CD4-positive, CD25-positive, alpha-beta regulatory T cell (primary cell): ENCODE measurements at regions not wholly inside any gene's neighbourhood (a gene's known extent, or its start where the extent isn't known, plus 50 kb on each side); places are given as distances from the start of the nearest gene placed in this dataset.

ENCODE experiments used
- ATAC-seq, 2 donors: fragments of 150-1000 bp; cut with Tn5 transposase; one replicate each; pipeline ENCODE4 v1.10.0; 2021; ENCODE audit warnings: low read depth in 2 of 2, moderate number of reproducible peaks in 2 of 2, moderate library complexity in 1 of 2
- DNase-seq, 3 donors: peaks; one replicate each; pipeline versions ENCODE4 v3.0.0 to v3.0.0-alpha.2; 2012 to 2022; ENCODE audit warnings: mixed read lengths in 1 of 3
- H3K27ac ChIP-seq: one replicate; pipeline ENCODE4 v1.7.0; 2013; ENCODE audit warnings: mild to moderate bottlenecking, low read length; ENCODE audit not compliant: insufficient read depth, poor library complexity, severe bottlenecking
- H3K27me3 ChIP-seq: one replicate; pipeline ENCODE4 v1.7.0; 2013; ENCODE audit warnings: low read length; ENCODE audit not compliant: control insufficient read depth, insufficient read depth
- H3K36me3 ChIP-seq: one replicate; pipeline ENCODE4 v1.7.0; 2013; ENCODE audit warnings: mild to moderate bottlenecking, low read length, moderate library complexity; ENCODE audit not compliant: control insufficient read depth, insufficient read depth
- H3K4me1 ChIP-seq: 2 replicates; pipeline ENCODE4 v1.7.0; 2013; ENCODE audit warnings: mild to moderate bottlenecking, low read length; ENCODE audit not compliant: insufficient read depth, control insufficient read depth, poor library complexity, severe bottlenecking
- H3K4me3 ChIP-seq: one replicate; pipeline ENCODE4 v1.7.0; 2013; ENCODE audit warnings: low read depth, mild to moderate bottlenecking, low read length, moderate library complexity
- H3K9me3 ChIP-seq, 2 experiments: 1 replicate in 1 of 2; 2 replicates in 1 of 2; pipeline ENCODE4 v1.7.0; 2013; ENCODE audit warnings: low read length in 2 of 2, mild to moderate bottlenecking in 1 of 2, moderate library complexity in 1 of 2; ENCODE audit not compliant: control insufficient read depth in 2 of 2
- H3K27ac Mint-ChIP-seq, 3 donors: one replicate each; pipeline ENCODE4 v1.8.0; 2020 to 2022; ENCODE audit warnings: mild to moderate bottlenecking in 3 of 3, mixed read lengths in 3 of 3, moderate library complexity in 2 of 3
- H3K27me3 Mint-ChIP-seq: one replicate; pipeline ENCODE4 v1.8.0; 2022; ENCODE audit warnings: mild to moderate bottlenecking, mixed read lengths
- H3K36me3 Mint-ChIP-seq: one replicate; pipeline ENCODE4 v1.8.0; 2020; ENCODE audit warnings: mixed read lengths
- H3K4me1 Mint-ChIP-seq, 4 donors: one replicate each; pipeline ENCODE4 v1.8.0; 2020 to 2022; ENCODE audit warnings: mixed read lengths in 4 of 4, mild to moderate bottlenecking in 1 of 4
- H3K4me3 Mint-ChIP-seq, 4 donors: one replicate each; pipeline ENCODE4 v1.8.0; 2020 to 2022; ENCODE audit warnings: mild to moderate bottlenecking in 4 of 4, mixed read lengths in 4 of 4, moderate library complexity in 3 of 4
- H3K9me3 Mint-ChIP-seq, 7 donors: one replicate each; pipeline ENCODE4 v1.8.0; 2020 to 2022; ENCODE audit warnings: mixed read lengths in 7 of 7, mild to moderate bottlenecking in 3 of 7, moderate library complexity in 2 of 7

DNA sequence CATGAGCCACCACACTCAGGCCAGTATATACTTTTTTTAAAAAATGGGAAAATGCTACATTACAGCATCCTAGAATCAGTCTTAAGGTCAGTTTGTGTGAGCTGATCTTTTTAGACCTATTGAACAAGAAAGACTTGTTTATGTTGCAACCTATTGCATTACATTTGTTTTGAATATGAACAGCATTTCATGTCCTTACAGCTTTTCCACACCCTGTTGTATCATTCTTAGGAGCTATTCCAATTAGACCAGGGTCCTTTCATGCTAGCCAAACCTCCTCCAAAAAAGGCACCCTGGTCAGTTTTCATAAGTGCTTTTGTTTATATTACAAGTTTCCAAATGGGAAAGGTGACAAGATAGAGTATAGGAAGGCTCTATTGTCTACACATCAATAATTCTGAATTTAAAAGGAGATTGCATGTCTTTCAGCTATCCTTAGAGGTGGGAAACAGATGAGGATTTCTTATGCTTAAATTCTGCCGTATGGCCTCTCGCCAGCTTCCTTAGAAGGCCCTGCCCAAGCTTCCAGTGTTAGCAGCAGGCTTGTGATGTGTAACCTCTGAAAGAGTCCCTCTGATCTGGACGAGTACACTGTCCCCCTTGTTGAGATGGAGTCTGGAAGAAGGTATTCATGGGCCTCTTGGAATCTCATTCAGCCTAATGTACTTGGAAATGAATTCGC, 171.9 kb downstream of the OTUD1 start:
- DNase-seq, result no peak
- H3K27me3 ChIP-seq, result no peaks in the 10 kb centered on the region
- H3K4me1 ChIP-seq, result no peaks in the 10 kb centered on the region
- no peaks in the 10 kb centered on the region for H3K36me3 Mint-ChIP-seq
- no peak overlapping the region for H3K27ac Mint-ChIP-seq
- H3K4me3 ChIP-seq, result no peak overlapping the region
- no peaks in the 10 kb centered on the region for H3K9me3 Mint-ChIP-seq
- ATAC-seq, result no peak
- no peaks in the 10 kb centered on the region for H3K9me3 ChIP-seq
- H3K4me3 Mint-ChIP-seq, result no peak overlapping the region
- H3K27me3 Mint-ChIP-seq, result peaks cover 15% of the 10 kb centered on the region
- no peak overlapping the region for H3K27ac ChIP-seq
- peaks cover 0 to 5% (median 1%) of the 10 kb centered on the region in 4 donors for H3K4me1 Mint-ChIP-seq
- H3K36me3 ChIP-seq, result no peaks in the 10 kb centered on the region

DNA sequence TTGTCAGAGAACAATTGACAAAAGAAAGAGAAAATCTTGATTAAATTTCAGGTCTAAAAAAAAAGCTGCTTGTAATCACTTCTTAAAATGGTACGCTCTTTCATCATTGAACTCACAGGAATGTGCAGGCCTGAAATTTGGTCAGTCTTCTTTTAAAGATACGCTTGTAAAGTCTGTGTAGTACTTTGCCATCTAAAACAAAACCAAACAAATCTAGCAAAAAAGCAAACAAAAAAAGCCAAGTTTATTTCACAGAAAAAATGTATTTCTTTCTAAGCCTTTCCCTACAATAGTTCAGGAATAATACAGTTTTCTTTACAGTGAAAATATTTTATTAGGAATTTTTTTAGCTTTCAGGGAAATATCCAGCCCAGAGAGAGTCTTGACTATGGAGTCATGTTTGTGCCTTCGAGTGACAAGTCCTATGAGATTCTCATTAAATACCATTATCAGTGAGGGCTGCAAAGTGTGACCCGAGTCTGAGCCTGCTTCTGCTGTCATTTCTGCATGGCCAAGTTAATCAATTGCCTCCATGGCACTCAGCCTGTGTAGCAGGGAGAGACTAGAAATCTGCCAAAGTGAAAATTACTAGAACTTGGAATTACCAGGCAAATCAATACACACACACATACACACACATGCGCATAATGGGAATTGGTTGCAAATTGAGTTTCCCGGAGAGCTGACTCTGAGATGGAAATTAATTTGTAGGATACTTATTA, 172.6 kb downstream of the OTUD1 start:
- Histone ChIP-seq H3K27ac (no peak overlapping the region), H3K4me3 (no peak overlapping the region), H3K9me3 (no peaks in the 10 kb centered on the region), H3K4me1 (no peaks in the 10 kb centered on the region), H3K27me3 (no peaks in the 10 kb centered on the region), H3K36me3 (no peaks in the 10 kb centered on the region)
- Mint-ChIP-seq H3K4me1 (peaks cover 0 to 5% (median 1%) of the 10 kb centered on the region in 4 donors), H3K4me3 (no peak overlapping the region), H3K36me3 (no peaks in the 10 kb centered on the region), H3K9me3 (no peaks in the 10 kb centered on the region), H3K27me3 (peaks cover 10% of the 10 kb centered on the region), H3K27ac (no peak overlapping the region)
- DNase-seq (no peak), ATAC-seq (no peak)

- ATAC-seq (no peak), DNase-seq (no peak)
- H3K27ac Mint-ChIP-seq, result no peak overlapping the region
- no peaks in the 10 kb centered on the region for H3K9me3 Mint-ChIP-seq
- Histone ChIP-seq H3K4me3 (no peak overlapping the region), H3K9me3 (no peaks in the 10 kb centered on the region), H3K36me3 (no peaks in the 10 kb centered on the region), H3K27me3 (no peaks in the 10 kb centered on the region), H3K4me1 (no peaks in the 10 kb centered on the region), H3K27ac (no peak overlapping the region)
- no peaks in the 10 kb centered on the region for H3K36me3 Mint-ChIP-seq
- H3K4me3 Mint-ChIP-seq, result no peak overlapping the region
- H3K27me3 Mint-ChIP-seq, result peaks cover 7% of the 10 kb centered on the region
- peaks cover 0 to 5% (median 1%) of the 10 kb centered on the region in 4 donors for H3K4me1 Mint-ChIP-seq
These were observed 175.0 kb downstream of the OTUD1 start for GRCh38 chr10:23613900-23614299.

GRCh38 chr10:23614483-23614882, 175.6 kb downstream of the OTUD1 start:
- Histone ChIP-seq H3K27me3 (no peaks in the 10 kb centered on the region), H3K4me1 (no peaks in the 10 kb centered on the region)

GRCh38 chr10:23630376-23630775, 191.5 kb downstream of the OTUD1 start:
- H3K27me3 ChIP-seq, result no peaks in the 10 kb centered on the region
- no peaks in the 10 kb centered on the region for H3K36me3 ChIP-seq
- ATAC-seq (no peak), DNase-seq (no peak)
- no peaks in the 10 kb centered on the region for H3K4me1 ChIP-seq
- no peaks in the 10 kb centered on the region for H3K4me1 Mint-ChIP-seq
- H3K36me3 Mint-ChIP-seq, result no peaks in the 10 kb centered on the region
- peaks cover 5% of the 10 kb centered on the region for H3K27me3 Mint-ChIP-seq
- no peak overlapping the region for H3K27ac ChIP-seq
- H3K9me3 ChIP-seq, result no peaks in the 10 kb centered on the region
- H3K9me3 Mint-ChIP-seq, result peaks cover 0 to 13% (median 0%) of the 10 kb centered on the region in 7 donors
- H3K4me3 Mint-ChIP-seq, result no peak overlapping the region
- no peak overlapping the region for H3K27ac Mint-ChIP-seq
- no peak overlapping the region for H3K4me3 ChIP-seq

More at GRCh38 chr10:23614483-23614882, 175.6 kb downstream of the OTUD1 start:
- Histone ChIP-seq H3K36me3 (no peaks in the 10 kb centered on the region), H3K27ac (no peak overlapping the region), H3K9me3 (no peaks in the 10 kb centered on the region), H3K4me3 (no peak overlapping the region)
- H3K27ac Mint-ChIP-seq, result no peak overlapping the region
- peaks cover 0 to 5% (median 1%) of the 10 kb centered on the region in 4 donors for H3K4me1 Mint-ChIP-seq
- H3K36me3 Mint-ChIP-seq, result no peaks in the 10 kb centered on the region
- ATAC-seq (no peak), DNase-seq (no peak)
- no peaks in the 10 kb centered on the region for H3K9me3 Mint-ChIP-seq
- H3K27me3 Mint-ChIP-seq, result peaks cover 4% of the 10 kb centered on the region
- H3K4me3 Mint-ChIP-seq, result no peak overlapping the region

- Mint-ChIP-seq H3K36me3 (no peaks in the 10 kb centered on the region), H3K27ac (no peak overlapping the region), H3K27me3 (peaks cover 5% of the 10 kb centered on the region)
These were observed 192.0 kb downstream of the OTUD1 start for GRCh38 chr10:23630885-23631284.

GRCh38 chr10:23643111-23643780, 204.4 kb downstream of the OTUD1 start:
- Mint-ChIP-seq H3K9me3 (peaks cover 0 to 2% (median 0%) of the 10 kb centered on the region in 7 donors), H3K36me3 (no peaks in the 10 kb centered on the region), H3K27ac (no peak overlapping the region), H3K4me3 (no peak overlapping the region), H3K4me1 (no peaks in the 10 kb centered on the region), H3K27me3 (peaks cover 9% of the 10 kb centered on the region)
- no peaks in the 10 kb centered on the region for H3K4me1 ChIP-seq
- H3K27me3 ChIP-seq, result peaks cover 1% of the 10 kb centered on the region
- no peaks in the 10 kb centered on the region for H3K36me3 ChIP-seq
- H3K4me3 ChIP-seq, result no peak overlapping the region
- no peaks in the 10 kb centered on the region for H3K9me3 ChIP-seq
- ATAC-seq (no peak), DNase-seq (no peak)
- no peak overlapping the region for H3K27ac ChIP-seq

More at GRCh38 chr10:23630885-23631284, 192.0 kb downstream of the OTUD1 start:
- H3K4me1 ChIP-seq, result no peaks in the 10 kb centered on the region
- H3K4me3 ChIP-seq, result no peak overlapping the region
- no peaks in the 10 kb centered on the region for H3K27me3 ChIP-seq
- H3K27ac ChIP-seq, result no peak overlapping the region
- Mint-ChIP-seq H3K4me3 (no peak overlapping the region), H3K9me3 (peaks cover 0 to 13% (median 0%) of the 10 kb centered on the region in 7 donors), H3K4me1 (no peaks in the 10 kb centered on the region)
- ATAC-seq (no peak), DNase-seq (no peak)
- H3K36me3 ChIP-seq, result no peaks in the 10 kb centered on the region
- H3K9me3 ChIP-seq, result no peaks in the 10 kb centered on the region
